ENCODE measurements at regions not wholly inside any gene's neighbourhood (a gene's known extent, or its start where the extent isn't known, plus 50 kb on each side); places are given as distances from the start of the nearest gene placed in this dataset.

GRCh38 chr15:61681676-61682075, 378.6 kb downstream of the VPS13C start:
- DNase-seq (ENCODE audit: low spot score) = no peak

DNA sequence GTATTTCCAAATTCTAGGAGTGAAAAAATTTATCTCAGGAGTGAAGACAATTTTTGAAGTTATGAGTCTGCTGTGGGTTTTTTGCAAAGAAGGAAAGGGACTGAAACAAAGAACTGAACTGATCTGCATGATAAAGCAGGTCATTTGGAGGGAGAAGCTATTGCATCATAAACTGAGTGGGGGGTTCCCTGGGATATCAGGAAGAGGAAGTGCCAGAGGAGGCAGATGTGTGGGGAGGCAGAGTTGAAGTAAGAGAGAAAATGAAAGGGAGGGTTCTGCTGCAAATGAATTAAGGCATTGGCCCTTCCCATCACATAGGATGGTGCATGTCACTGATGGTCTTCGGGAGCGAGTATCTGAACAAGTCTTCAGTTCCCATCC, 379.2 kb downstream of the VPS13C start:
- no peak for DNase-seq (ENCODE audit: low spot score)

- no peak for DNase-seq (ENCODE audit: low spot score)
These were observed 379.8 kb downstream of the VPS13C start for GRCh38 chr15:61680260-61681037.

DNA sequence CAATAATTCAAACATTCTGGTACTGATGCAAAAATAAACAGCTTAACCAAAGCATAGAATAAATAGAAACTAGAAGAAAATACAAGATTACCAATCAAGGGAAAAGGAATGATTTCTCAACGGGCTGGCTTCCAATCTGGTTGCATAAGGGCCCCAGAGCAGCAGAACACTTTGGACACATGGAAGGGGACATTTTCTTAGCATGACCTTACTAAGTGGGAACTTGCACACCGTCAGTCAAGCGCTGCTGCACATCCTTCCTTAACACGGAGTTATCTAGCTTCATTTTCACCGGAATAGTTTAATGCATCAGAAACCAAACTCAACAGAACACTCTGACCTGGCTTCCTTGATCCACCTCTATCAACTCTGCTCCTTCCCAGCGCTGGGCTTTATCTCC, 388.5 kb downstream of the VPS13C start:
- DNase-seq (ENCODE audit: low spot score) = no peak

- DNase-seq (ENCODE audit: low spot score) = no peak
These were observed 391.8 kb downstream of the VPS13C start for GRCh38 chr15:61668444-61668843.

DNA sequence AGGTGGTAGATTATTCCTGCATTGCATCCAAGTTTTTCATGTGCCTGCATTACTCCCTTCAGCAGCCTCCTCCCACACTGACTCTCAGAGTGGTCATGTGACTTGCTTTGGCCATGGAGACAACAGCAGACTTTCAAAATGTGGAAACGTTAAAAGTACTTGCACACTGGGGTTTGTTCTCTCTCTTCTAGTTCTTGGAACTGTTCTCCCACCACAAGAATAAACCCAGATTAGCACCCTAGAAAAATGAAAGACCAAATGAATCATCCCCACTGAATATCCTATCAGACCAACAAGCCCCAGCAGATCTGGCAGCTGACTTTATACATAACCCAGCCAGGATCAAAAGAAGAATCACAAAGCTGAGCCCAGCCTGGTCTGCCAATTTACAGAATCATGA, 398.5 kb downstream of the VPS13C start:
- DNase-seq (ENCODE audit: low spot score) = no peak

- DNase-seq (ENCODE audit: low spot score) = no peak
These were observed 399.7 kb downstream of the VPS13C start for GRCh38 chr15:61660579-61660978.

DNA sequence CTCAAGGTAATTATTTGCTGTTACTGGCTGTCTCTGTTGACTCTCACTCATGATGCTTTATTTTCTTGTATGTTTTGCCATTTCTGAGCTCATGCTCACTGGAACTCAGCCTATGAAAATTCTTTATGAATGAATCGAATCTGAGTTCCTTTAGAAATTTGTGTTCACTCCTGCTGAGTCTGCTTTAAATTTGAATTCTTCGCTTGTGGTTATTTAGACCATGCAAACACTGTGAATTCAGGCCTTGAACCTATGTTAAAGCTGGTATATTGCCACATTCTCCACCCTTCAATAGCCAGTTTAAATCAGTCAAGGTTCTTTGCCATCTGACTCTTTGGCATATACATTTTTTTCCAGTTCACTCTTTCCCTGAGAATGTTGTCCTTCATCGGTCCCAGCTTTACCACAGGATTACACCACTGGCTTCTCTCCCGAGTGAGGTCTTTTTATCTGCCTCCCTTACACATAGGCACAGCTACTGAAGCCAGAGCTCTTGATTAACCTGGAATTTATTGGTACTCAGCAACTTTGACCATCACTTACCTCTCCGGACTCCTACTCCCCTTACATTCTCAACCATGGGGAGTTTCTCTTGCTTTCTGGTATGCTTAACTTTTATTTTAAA, 400.6 kb downstream of the VPS13C start:
- DNase-seq (ENCODE audit: low spot score) = no peak

DNA sequence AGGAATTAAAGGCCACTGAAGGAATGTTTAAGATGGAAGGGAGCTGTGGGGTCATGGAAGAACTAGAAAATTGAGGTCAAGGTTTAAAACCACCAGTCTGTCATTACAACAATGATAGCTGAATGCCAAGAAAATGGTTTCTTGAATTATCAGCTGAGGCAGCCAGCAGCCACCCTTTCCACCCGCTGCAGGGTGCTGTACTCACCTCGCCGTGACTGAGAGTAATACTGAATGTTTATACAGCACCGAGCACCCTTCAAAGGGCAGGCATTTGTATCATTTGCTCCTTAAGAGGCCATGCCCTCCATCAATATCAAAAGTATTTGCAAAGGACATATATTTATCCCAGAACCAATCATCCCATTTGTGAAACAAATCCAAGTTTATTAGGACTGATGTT, 402.8 kb downstream of the VPS13C start:
- DNase-seq (ENCODE audit: low spot score) = no peak

GRCh38 chr15:61656391-61656790, 403.9 kb downstream of the VPS13C start:
- no peak for DNase-seq (ENCODE audit: low spot score)

- DNase-seq (ENCODE audit: low spot score) = no peak
These were observed 404.4 kb downstream of the VPS13C start for GRCh38 chr15:61655881-61656280.

DNA sequence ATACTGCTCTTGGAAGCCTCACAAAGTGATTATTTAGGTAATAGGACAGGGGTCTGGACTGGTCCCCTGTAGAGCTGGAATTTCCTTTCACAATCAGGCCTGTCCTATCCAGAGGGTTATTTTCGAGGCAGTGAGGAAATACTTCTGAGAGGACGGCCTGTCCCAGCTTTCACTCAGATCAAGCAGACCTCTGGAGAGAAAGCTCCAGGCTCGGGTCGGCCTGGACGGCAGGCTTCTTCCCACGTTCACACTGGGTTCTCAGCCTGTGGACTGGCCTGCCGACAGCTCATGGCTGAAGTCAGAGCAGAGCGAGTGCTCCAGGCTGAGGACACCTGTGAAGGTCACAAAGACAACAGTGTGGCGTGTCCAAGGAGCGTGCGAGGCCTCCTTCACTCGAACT, 405.3 kb downstream of the VPS13C start:
- no peak for DNase-seq (ENCODE audit: low spot score)

DNA sequence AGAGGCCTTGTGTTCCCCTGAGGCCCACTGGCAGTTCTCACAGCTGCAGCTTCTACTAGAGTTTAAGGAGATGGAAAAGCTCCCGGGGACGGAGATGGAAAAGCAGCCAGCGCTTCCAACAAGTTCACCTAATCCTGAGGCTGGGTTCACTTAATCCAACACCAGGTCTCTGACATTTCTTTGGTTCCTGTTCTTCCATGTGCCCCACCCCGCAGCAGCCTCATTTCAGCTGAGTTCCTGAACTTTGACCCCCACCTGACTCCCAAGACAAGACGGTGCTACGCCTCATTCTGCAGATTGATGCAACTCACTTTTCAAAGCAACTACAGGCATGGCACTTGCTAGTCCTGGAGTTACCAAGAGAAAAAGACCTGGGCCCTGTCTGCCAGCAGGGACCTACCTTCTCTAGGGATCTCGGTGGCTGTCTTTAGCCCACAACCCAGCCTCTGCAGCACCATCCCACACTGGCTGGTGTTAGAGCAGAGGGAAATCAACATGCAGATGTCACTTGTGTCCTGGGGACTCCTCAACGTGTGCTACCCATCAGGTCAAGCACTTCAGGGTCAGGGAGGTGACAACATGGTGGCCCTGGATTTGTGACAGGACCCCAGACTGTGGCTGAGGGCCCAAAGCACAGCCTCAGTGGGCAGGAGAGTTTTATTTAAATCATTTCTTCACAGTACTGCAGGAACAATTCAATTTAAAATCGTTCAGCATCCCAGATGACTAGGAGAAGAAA, 406.1 kb downstream of the VPS13C start:
- no peak for DNase-seq (ENCODE audit: low spot score)

DNA sequence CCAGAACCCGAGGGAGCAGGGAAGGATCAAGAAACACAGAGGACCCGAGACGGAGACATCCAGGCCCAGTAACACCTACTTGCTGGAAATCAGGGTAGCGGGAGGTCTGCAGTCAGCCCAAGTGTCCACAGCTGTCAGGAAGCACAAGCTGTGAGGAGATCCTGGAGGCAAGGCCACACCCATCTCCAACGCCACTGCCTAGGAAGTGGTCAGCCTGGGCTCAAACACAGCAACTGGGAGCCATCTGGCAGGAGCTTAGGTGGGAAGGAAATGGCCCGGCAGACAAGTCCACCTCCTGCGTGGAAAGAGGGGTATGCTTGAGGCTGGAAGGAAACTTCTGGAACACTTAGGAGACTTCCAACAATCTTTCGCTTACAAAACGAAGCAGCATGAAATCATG, 407.1 kb downstream of the VPS13C start:
- no peak for DNase-seq (ENCODE audit: low spot score)

- DNase-seq (ENCODE audit: low spot score) = no peak
These were observed 409.0 kb downstream of the VPS13C start for GRCh38 chr15:61651267-61651666.

DNA sequence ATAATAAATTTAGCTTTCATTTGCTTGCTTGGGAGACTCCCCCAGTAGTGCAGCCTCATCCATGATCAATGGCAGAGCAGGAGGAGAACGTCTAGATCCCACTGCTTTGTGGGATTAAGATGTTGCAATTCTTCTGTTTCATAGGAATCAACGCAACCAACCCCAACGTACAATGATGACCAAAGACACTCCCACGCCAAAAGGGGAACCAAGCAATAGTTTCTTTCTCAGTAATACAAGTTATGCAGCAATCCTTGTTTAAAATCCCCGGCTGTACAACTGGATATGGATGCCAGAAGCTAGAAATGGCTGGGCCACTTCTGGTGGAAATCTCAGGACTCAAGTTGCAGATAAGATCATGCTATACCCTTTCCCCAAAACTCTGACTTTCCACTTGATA, 411.2 kb downstream of the VPS13C start:
- DNase-seq (ENCODE audit: low spot score) = no peak

- DNase-seq (ENCODE audit: low spot score) = no peak
These were observed 415.4 kb upstream of the RORA start for GRCh38 chr15:61644550-61644949.

DNA sequence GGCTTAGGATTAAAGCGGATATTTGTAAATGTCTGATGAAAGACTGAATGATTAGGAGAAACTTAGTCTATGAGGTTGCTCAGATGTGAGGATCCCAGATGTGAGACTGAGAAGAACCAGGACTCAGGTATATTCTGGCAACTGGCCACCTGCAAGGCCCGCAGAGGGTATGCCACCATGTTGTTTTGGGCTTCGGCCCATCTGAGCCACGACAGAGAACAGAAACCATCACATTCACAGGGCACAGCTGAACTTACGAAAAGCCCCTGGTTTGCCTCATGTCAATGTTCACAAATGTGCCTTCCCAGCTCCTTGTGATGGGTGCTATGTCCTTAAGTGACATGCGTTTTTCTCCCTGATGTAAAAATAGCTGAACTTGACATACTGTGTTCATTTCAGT, 412.5 kb upstream of the RORA start:
- DNase-seq (ENCODE audit: low spot score) = no peak

DNA sequence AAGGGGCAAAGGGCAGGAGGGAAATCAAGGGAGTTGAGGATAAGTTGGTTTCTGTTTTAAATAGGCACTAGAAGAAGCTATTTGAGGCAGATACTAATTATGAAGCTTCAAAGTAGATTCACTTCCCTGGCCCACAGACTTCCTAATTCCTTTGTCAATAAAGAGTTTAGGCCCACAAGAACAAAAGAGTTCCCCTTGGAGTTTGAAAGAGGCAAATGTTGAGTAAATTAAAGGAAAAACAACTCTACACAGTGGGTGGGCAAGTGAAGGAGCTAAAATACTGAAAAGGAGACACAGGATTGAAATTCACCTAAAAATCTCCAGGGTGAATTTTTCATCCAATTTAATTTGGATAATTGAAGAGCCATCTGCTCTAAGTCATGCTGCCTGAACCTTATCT, 411.7 kb upstream of the RORA start:
- no peak for DNase-seq (ENCODE audit: low spot score)

DNA sequence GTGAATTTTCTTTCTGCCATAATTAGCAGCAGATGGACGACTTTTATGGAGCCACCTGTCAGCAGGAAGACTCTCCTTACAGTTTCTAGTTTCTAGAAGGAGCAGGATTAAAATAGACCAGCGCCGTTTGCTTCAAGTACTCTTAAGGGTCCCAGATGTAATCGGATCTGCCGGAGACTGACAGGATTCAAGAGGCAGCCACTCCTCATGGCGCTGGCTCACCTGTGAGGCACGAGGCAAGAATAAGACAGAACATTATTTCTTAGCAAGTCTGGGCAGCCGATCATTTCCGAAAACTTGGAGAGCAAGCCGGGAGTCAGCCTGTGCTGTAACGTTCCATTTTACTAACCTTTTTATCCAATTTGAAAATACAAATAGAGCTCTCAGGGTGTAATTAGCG, 410.4 kb upstream of the RORA start:
- DNase-seq (ENCODE audit: low spot score) = no peak

DNA sequence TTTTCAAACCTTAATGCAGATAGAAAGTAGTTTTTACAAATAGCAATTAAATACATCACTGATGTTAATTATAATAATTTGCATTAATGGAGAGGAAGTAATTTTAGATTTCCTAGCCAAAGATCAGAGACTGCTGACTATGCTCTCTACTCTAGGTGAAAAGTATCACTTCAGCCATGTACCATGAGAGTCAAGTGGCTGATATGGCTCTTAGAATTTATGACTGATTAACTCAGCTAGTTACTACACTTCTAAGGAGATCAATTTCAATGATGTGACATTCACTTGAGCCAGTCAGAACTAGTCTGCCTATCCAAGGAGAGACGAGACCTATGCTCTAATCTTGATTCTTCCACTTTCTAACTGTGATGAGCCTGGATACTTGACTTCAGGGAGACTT, 405.7 kb upstream of the RORA start:
- no peak for DNase-seq (ENCODE audit: low spot score)

GRCh38 chr15:61633951-61634350, 404.8 kb upstream of the RORA start:
- DNase-seq (ENCODE audit: low spot score) = no peak

GRCh38 chr15:61629269-61629668, 400.2 kb upstream of the RORA start:
- DNase-seq (ENCODE audit: low spot score) = no peak

Data from hepatic stellate cell (primary cell).